ENCODE measurements at regions not wholly inside any gene's neighbourhood (a gene's known extent, or its start where the extent isn't known, plus 50 kb on each side); places are given as distances from the start of the nearest gene placed in this dataset.

DNA sequence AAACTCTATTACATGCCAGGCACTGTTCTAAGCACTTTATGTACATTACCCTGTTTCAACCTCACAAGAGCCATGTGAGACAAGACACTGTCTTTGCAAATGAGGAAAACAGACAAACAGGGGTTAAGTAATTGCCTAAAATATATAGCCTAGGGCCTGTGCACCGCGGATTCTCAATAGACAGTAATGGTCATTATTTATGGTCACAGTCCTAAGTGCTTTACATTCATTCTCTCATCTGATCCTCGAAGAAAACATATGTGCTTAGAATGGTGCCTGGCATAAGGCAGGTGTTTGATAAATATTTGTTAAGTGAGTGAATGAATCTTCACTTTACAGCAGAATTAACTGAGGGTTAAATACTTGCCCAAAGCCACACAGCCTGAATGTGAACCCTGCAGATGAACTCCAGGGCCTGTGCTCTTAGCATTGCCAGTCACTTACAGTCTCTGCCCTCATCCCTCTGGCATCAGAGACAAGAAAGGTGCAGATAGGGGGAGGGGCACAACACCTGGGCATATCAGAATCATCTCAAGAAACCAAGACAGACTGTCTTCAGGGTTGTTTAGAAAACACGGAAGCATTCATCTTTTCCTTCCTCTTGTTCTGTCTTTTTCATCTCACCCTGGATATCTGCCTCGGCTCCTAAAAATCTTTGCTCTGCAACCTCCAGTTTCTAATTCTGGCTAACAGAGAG is 92.8 kb upstream of the SASH1 start:
- Histone ChIP-seq H3K4me1 (ENCODE audit: insufficient read depth, insufficient read length) (no peaks in the 10 kb centered on the region), H3K27me3 (ENCODE audit: insufficient read depth, insufficient read length) (no peaks in the 10 kb centered on the region), H3K36me3 (ENCODE audit: insufficient read depth, insufficient read length, low read length) (no peaks in the 10 kb centered on the region), H3K4me3 (ENCODE audit: insufficient read length, low read depth) (no peak overlapping the region), H3K9ac (ENCODE audit: insufficient read length, low read depth) (no peak overlapping the region), H3K9me3 (ENCODE audit: insufficient read depth, low read length) (peaks cover 8% of the 10 kb centered on the region; the same call in 1 of the 2 replicates)
- DNase-seq (ENCODE audit: low read depth, low spot score), result no peak
- no peak for TF ChIP-seq ZNF274 (IDR thresholded peaks at IDR 0.05; ENCODE audit: low read depth, low read length)
- TF ChIP-seq SUZ12 (IDR thresholded peaks at IDR 0.05; ENCODE audit: extremely low read depth, insufficient read depth, insufficient read length), result no peak
- no peak for TF ChIP-seq YY1 (IDR thresholded peaks at IDR 0.05; ENCODE audit: insufficient read depth, insufficient read length)

DNA sequence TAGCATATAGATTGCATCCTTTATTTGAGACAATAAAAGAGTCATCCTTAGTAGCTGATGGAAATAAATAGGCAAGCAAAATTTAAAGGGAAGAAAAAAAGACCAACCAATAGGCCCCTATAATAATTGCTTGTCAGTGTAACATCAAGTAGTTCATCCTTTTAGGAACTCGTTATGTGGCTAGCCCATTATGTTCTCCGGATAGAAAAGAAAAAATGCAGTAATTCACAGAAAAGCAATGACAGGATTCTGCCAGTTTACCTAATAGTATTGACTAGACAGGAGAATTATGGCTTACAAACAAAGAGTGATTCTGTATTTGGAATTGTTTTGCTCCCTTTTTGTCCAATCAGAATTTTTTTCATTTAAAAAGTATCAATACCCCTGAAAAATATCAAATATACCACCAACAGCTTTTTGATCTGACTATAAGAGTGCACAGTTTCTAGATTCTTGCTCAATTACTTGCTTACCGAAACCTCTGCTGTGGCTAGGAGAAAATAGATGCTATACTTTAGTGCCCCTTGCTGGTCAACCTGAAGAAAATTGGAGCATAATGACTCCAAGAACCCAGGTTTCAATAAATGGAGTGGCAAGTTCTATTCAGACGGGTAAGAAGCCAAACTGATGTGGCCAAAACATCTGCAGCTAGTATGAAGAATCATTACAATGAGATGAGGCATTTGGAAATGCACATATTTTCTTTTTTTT is 91.5 kb upstream of the SASH1 start:
- TF ChIP-seq SUZ12 (IDR thresholded peaks at IDR 0.05; ENCODE audit: extremely low read depth, insufficient read depth, insufficient read length) (no peak), ZNF274 (IDR thresholded peaks at IDR 0.05; ENCODE audit: low read depth, low read length) (no peak), YY1 (IDR thresholded peaks at IDR 0.05; ENCODE audit: insufficient read depth, insufficient read length) (no peak)
- no peak overlapping the region for H3K9ac ChIP-seq (ENCODE audit: insufficient read length, low read depth)
- no peaks in the 10 kb centered on the region for H3K36me3 ChIP-seq (ENCODE audit: insufficient read depth, insufficient read length, low read length)
- no peaks in the 10 kb centered on the region for H3K4me1 ChIP-seq (ENCODE audit: insufficient read depth, insufficient read length)
- peaks cover 13% of the 10 kb centered on the region; the same call in 1 of the 2 replicates for H3K9me3 ChIP-seq (ENCODE audit: insufficient read depth, low read length)
- H3K27me3 ChIP-seq (ENCODE audit: insufficient read depth, insufficient read length), result no peaks in the 10 kb centered on the region
- no peak overlapping the region for H3K4me3 ChIP-seq (ENCODE audit: insufficient read length, low read depth)
- no peak for DNase-seq (ENCODE audit: low read depth, low spot score)

GRCh38 chr6:148251891-148252290 is 90.7 kb upstream of the SASH1 start:
- TF ChIP-seq ZNF274 (IDR thresholded peaks at IDR 0.05; ENCODE audit: low read depth, low read length) (no peak), SUZ12 (IDR thresholded peaks at IDR 0.05; ENCODE audit: extremely low read depth, insufficient read depth, insufficient read length) (no peak), YY1 (IDR thresholded peaks at IDR 0.05; ENCODE audit: insufficient read depth, insufficient read length) (no peak)
- Histone ChIP-seq H3K36me3 (ENCODE audit: insufficient read depth, insufficient read length, low read length) (no peaks in the 10 kb centered on the region), H3K4me1 (ENCODE audit: insufficient read depth, insufficient read length) (no peaks in the 10 kb centered on the region), H3K9ac (ENCODE audit: insufficient read length, low read depth) (no peak overlapping the region), H3K9me3 (ENCODE audit: insufficient read depth, low read length) (peaks cover 13% of the 10 kb centered on the region; the same call in 1 of the 2 replicates), H3K4me3 (ENCODE audit: insufficient read length, low read depth) (no peak overlapping the region), H3K27me3 (ENCODE audit: insufficient read depth, insufficient read length) (no peaks in the 10 kb centered on the region)
- DNase-seq (ENCODE audit: low read depth, low spot score), result no peak

- no peaks in the 10 kb centered on the region for H3K4me1 ChIP-seq (ENCODE audit: insufficient read depth, insufficient read length)
- TF ChIP-seq YY1 (IDR thresholded peaks at IDR 0.05; ENCODE audit: insufficient read depth, insufficient read length), result no peak
- no peak for TF ChIP-seq SUZ12 (IDR thresholded peaks at IDR 0.05; ENCODE audit: extremely low read depth, insufficient read depth, insufficient read length)
- H3K36me3 ChIP-seq (ENCODE audit: insufficient read depth, insufficient read length, low read length), result no peaks in the 10 kb centered on the region
- DNase-seq (ENCODE audit: low read depth, low spot score), result no peak
- no peak overlapping the region for H3K4me3 ChIP-seq (ENCODE audit: insufficient read length, low read depth)
- no peaks in the 10 kb centered on the region for H3K27me3 ChIP-seq (ENCODE audit: insufficient read depth, insufficient read length)
- no peak overlapping the region for H3K9ac ChIP-seq (ENCODE audit: insufficient read length, low read depth)
- peaks cover 13% of the 10 kb centered on the region; the same call in 1 of the 2 replicates for H3K9me3 ChIP-seq (ENCODE audit: insufficient read depth, low read length)
Observed at GRCh38 chr6:148257810-148258209, 84.8 kb upstream of the SASH1 start.

- no peaks in the 10 kb centered on the region for H3K4me1 ChIP-seq (ENCODE audit: insufficient read depth, insufficient read length)
- no peak overlapping the region for H3K4me3 ChIP-seq (ENCODE audit: insufficient read length, low read depth)
- no peaks in the 10 kb centered on the region for H3K36me3 ChIP-seq (ENCODE audit: insufficient read depth, insufficient read length, low read length)
- H3K27me3 ChIP-seq (ENCODE audit: insufficient read depth, insufficient read length), result no peaks in the 10 kb centered on the region
- peaks cover 13% of the 10 kb centered on the region; the same call in 1 of the 2 replicates for H3K9me3 ChIP-seq (ENCODE audit: insufficient read depth, low read length)
- TF ChIP-seq SUZ12 (IDR thresholded peaks at IDR 0.05; ENCODE audit: extremely low read depth, insufficient read depth, insufficient read length) (no peak), YY1 (IDR thresholded peaks at IDR 0.05; ENCODE audit: insufficient read depth, insufficient read length) (no peak), ZNF274 (IDR thresholded peaks at IDR 0.05; ENCODE audit: low read depth, low read length) (no peak)
- H3K9ac ChIP-seq (ENCODE audit: insufficient read length, low read depth), result no peak overlapping the region
- no peak for DNase-seq (ENCODE audit: low read depth, low spot score)
Observed at GRCh38 chr6:148258868-148259267, 83.8 kb upstream of the SASH1 start.

GRCh38 chr6:148261470-148261869 is 81.2 kb upstream of the SASH1 start:
- no peak for DNase-seq (ENCODE audit: low read depth, low spot score)
- TF ChIP-seq SUZ12 (IDR thresholded peaks at IDR 0.05; ENCODE audit: extremely low read depth, insufficient read depth, insufficient read length) (no peak), ZNF274 (IDR thresholded peaks at IDR 0.05; ENCODE audit: low read depth, low read length) (no peak), YY1 (IDR thresholded peaks at IDR 0.05; ENCODE audit: insufficient read depth, insufficient read length) (no peak)
- H3K36me3 ChIP-seq (ENCODE audit: insufficient read depth, insufficient read length, low read length), result no peaks in the 10 kb centered on the region
- H3K9me3 ChIP-seq (ENCODE audit: insufficient read depth, low read length), result no peaks in the 10 kb centered on the region
- H3K9ac ChIP-seq (ENCODE audit: insufficient read length, low read depth), result no peak overlapping the region
- H3K4me1 ChIP-seq (ENCODE audit: insufficient read depth, insufficient read length), result no peaks in the 10 kb centered on the region
- H3K4me3 ChIP-seq (ENCODE audit: insufficient read length, low read depth), result no peak overlapping the region
- H3K27me3 ChIP-seq (ENCODE audit: insufficient read depth, insufficient read length), result no peaks in the 10 kb centered on the region

GRCh38 chr6:148263010-148263409 is 79.6 kb upstream of the SASH1 start:
- H3K9ac ChIP-seq (ENCODE audit: insufficient read length, low read depth), result no peak overlapping the region
- no peak overlapping the region for H3K4me3 ChIP-seq (ENCODE audit: insufficient read length, low read depth)
- no peaks in the 10 kb centered on the region for H3K36me3 ChIP-seq (ENCODE audit: insufficient read depth, insufficient read length, low read length)
- H3K9me3 ChIP-seq (ENCODE audit: insufficient read depth, low read length), result no peaks in the 10 kb centered on the region
- TF ChIP-seq ZNF274 (IDR thresholded peaks at IDR 0.05; ENCODE audit: low read depth, low read length) (no peak), SUZ12 (IDR thresholded peaks at IDR 0.05; ENCODE audit: extremely low read depth, insufficient read depth, insufficient read length) (no peak), YY1 (IDR thresholded peaks at IDR 0.05; ENCODE audit: insufficient read depth, insufficient read length) (no peak)
- H3K4me1 ChIP-seq (ENCODE audit: insufficient read depth, insufficient read length), result no peaks in the 10 kb centered on the region
- no peaks in the 10 kb centered on the region for H3K27me3 ChIP-seq (ENCODE audit: insufficient read depth, insufficient read length)
- DNase-seq (ENCODE audit: low read depth, low spot score), result no peak

All from NT2/D1 (cell line).